K562 (cell line): ENCODE measurements at regions not wholly inside any gene's neighbourhood (a gene's known extent, or its start where the extent isn't known, plus 50 kb on each side); places are given as distances from the start of the nearest gene placed in this dataset.

Source experiments
- ATAC-seq: fragments of 200-7000 bp; cut with Tn5 transposase; 3 replicates; pipeline ENCODE4 v1.9.1; 2020; ENCODE audit warnings: moderate library complexity
- BruUV-seq: library from RNA; stranded (reverse); fragments of 400-500 nt; replicated peaks from 2 replicates; lab custom pipeline; 2021; lab: Mats Ljungman, UMichigan
- CTCF ChIA-PET: fragments of 300-600 bp; formaldehyde crosslinking; extraction: SDS; loops from one replicate; lab custom pipeline; 2021; ENCODE audit warnings: low intra/inter-chr PET ratio; lab: Yijun Ruan, JAX
- POLR2A ChIA-PET: fragments of 300-600, 350-650 bp; sonication (Branson Sonifier 250); formaldehyde crosslinking; extraction: SDS; loops from one replicate; lab custom pipeline; 2021; ENCODE audit warnings: antibody characterized with exemption, inconsistent platforms; lab: Yijun Ruan, JAX
- DNase-seq, 4 experiments: peaks; one replicate each; pipeline versions ENCODE4 v3.0.0 to v3.0.0-alpha.2; 2011 to 2018; ENCODE audit warnings: low spot score in 3 of 4, mixed read lengths in 3 of 4; ENCODE audit errors: extremely low read depth in 1 of 4
- FAIRE-seq: peaks from 2 replicates; lab custom pipeline; 2011; peaks lifted over from hg19 to GRCh38; lab: Jason Lieb, UNC
- H2AFZ ChIP-seq: 2 replicates; pipeline ENCODE4 v1.6.0; 2011; ENCODE audit warnings: low read depth, low read length, control low read depth, inconsistent platforms
- H3K27ac ChIP-seq: fragments of 200-600 bp; 3 replicates; pipeline ENCODE4 v1.8.0; 2011; ENCODE audit warnings: low read depth, mild to moderate bottlenecking, control low read depth, inconsistent platforms, low read length, moderate library complexity, mixed read lengths; ENCODE audit errors: extremely low read depth
- H3K27me3 ChIP-seq, 2 experiments: fragments of 300-600 bp in 1 of 2; 2 replicates in 1 of 2; 3 replicates in 1 of 2; pipeline versions ENCODE4 v1.6.0 to v1.8.0; 2011; ENCODE audit warnings: inconsistent platforms in 2 of 2, low read length in 2 of 2, mild to moderate bottlenecking in 1 of 2, mixed read lengths in 1 of 2, moderate library complexity in 1 of 2; ENCODE audit not compliant: control insufficient read depth in 2 of 2, insufficient read depth in 2 of 2
- H3K36me3 ChIP-seq: fragments of 300-600 bp; 3 replicates; pipeline ENCODE4 v1.8.0; 2011; ENCODE audit warnings: mild to moderate bottlenecking, low read length, inconsistent platforms; ENCODE audit not compliant: control insufficient read depth, insufficient read depth
- H3K4me1 ChIP-seq, 2 experiments: fragments of 200-600 bp in 1 of 2; replicated peaks in 1 of 2; 2 replicates in 1 of 2; 3 replicates in 1 of 2; pipeline versions ENCODE4 v1.5.1 to v1.8.0; 2011; ENCODE audit warnings: inconsistent platforms in 2 of 2, low read length in 2 of 2, mild to moderate bottlenecking in 1 of 2, mixed read lengths in 1 of 2, moderate library complexity in 1 of 2; ENCODE audit not compliant: control insufficient read depth in 2 of 2, insufficient read depth in 2 of 2
- H3K4me2 ChIP-seq: 2 replicates; pipeline ENCODE4 v1.6.1; 2011; ENCODE audit warnings: low read length, control low read depth, inconsistent platforms, mixed read lengths; ENCODE audit not compliant: insufficient read depth
- H3K4me3 ChIP-seq: fragments of 200-600 bp; sonication (generic), shearing (Covaris generic); 2 replicates; pipeline ENCODE4 v1.5.1; 2016; ENCODE audit warnings: control low read depth, inconsistent platforms
- H3K79me2 ChIP-seq: fragments of 200-600 bp; 3 replicates; pipeline ENCODE4 v1.8.0; 2011; ENCODE audit warnings: low read length, inconsistent platforms; ENCODE audit not compliant: control insufficient read depth, insufficient read depth
- H3K9ac ChIP-seq, 2 experiments: 2 replicates each; pipeline versions ENCODE4 v1.6.0 to v1.6.1; 2011; ENCODE audit warnings: low read depth in 2 of 2, low read length in 2 of 2, control low read depth in 1 of 2, inconsistent platforms in 1 of 2, mild to moderate bottlenecking in 1 of 2, mixed read lengths in 1 of 2; ENCODE audit not compliant: insufficient read depth in 1 of 2
- H3K9me1 ChIP-seq: one replicate; pipeline ENCODE4 v1.6.0; 2011; ENCODE audit warnings: inconsistent platforms, mild to moderate bottlenecking, low read length, moderate library complexity; ENCODE audit not compliant: control insufficient read depth, insufficient read depth
- H3K9me3 ChIP-seq: replicated peaks from 2 replicates; pipeline ENCODE4 v1.5.1; 2011; ENCODE audit warnings: low read depth, low read length, inconsistent platforms; ENCODE audit not compliant: control insufficient read depth, insufficient read depth
- H4K20me1 ChIP-seq: replicated peaks from 2 replicates; pipeline ENCODE4 v1.6.1; 2011; ENCODE audit warnings: low read length, inconsistent platforms, mixed read lengths; ENCODE audit not compliant: control insufficient read depth, insufficient read depth
- NR1H2 ChIP-seq: sonication (generic); formaldehyde crosslinking; IDR thresholded peaks from 2 replicates; pipeline ENCODE4 v1.4.0; 2020; ENCODE audit warnings: mild to moderate bottlenecking, missing genetic modification reagents
- ZNF140 ChIP-seq: fragments of 250-450 bp; sonication (Bioruptor Pico); IDR thresholded peaks from 2 replicates; pipeline ENCODE4 v1.8.0; 2021; ENCODE audit warnings: moderate library complexity, mild to moderate bottlenecking, inconsistent platforms
- ZNF174 ChIP-seq: fragments of 250-450 bp; sonication (Bioruptor Pico); IDR thresholded peaks from 2 replicates; pipeline ENCODE4 v1.4.0; 2020; ENCODE audit warnings: mild to moderate bottlenecking
- WGBS: fragments of 100-300 bp; shearing (Covaris generic); methylation state at CpG from one replicate; pipeline ENCODE4 v1.1.6; 2016; ENCODE audit warnings: low coverage, mixed read lengths; ENCODE audit not compliant: insufficient coverage; ENCODE audit errors: missing lambda C conversion rate; 5-methylcytosine and 5-hydroxymethylcytosine counted together
- in situ Hi-C: fragments of 300-500 bp; cut with MboI; formaldehyde crosslinking; loops from 4 replicates; pipeline ENCODE4 v1.15.0; 2018; ENCODE audit warnings: inconsistent platforms, mixed read lengths
- intact Hi-C: fragments of 100-400 bp; cut with micrococcal nuclease; formaldehyde crosslinking; loops from 2 replicates; pipeline ENCODE4 v1.14.2; 2022

- TF ChIP-seq NR1H2 (CRISPR knock-in tag): no peak
- Histone ChIP-seq H3K4me1 (no peaks in the 10 kb centered on the region), H3K36me3 (no peaks in the 10 kb centered on the region), H3K79me2 (no peaks in the 10 kb centered on the region), H3K9me3 (0 out of 2 replicates have a peak, but pooled peaks cover 2% of the 10 kb centered on the region), H3K27me3 (no peaks in the 10 kb centered on the region), H3K27ac (no peak overlapping the region), H4K20me1 (no peaks in the 10 kb centered on the region), H2AFZ (no peak overlapping the region), H3K9ac (no peak overlapping the region), H3K9me1 (no peaks in the 10 kb centered on the region), H3K4me3 (no peak overlapping the region), H3K4me2 (no peak overlapping the region)
- intact Hi-C loops: no loop called here
- ATAC-seq: no peak
- in situ Hi-C loops: no loop called here
- ChIA-PET POLR2A (no interaction called here), CTCF (no interaction called here)
- FAIRE-seq: no peak
- no TSS peak for BruUV-seq
- DNase-seq: no peak
Measured at GRCh38 chr5:28254846-28255245, 1216.5 kb upstream of the CDH9 start.

- no TSS peak for BruUV-seq
- TF ChIP-seq ZNF174 (CRISPR knock-in tag): no peak
- TF ChIP-seq ZNF140 (CRISPR knock-in tag): no peak
- TF ChIP-seq, all 486 proteins: peak for 0
- Histone ChIP-seq H3K4me2 (no peak overlapping the region), H2AFZ (no peak overlapping the region), H3K36me3 (no peaks in the 10 kb centered on the region), H3K27me3 (no peaks in the 10 kb centered on the region), H3K9ac (no peak overlapping the region), H4K20me1 (no peaks in the 10 kb centered on the region), H3K4me1 (no peaks in the 10 kb centered on the region), H3K27ac (no peak overlapping the region), H3K9me3 (no peaks in the 10 kb centered on the region), H3K4me3 (no peak overlapping the region), H3K9me1 (no peaks in the 10 kb centered on the region), H3K79me2 (no peaks in the 10 kb centered on the region)
- in situ Hi-C loops: no loop called here
- no peak for DNase-seq
- no peak for FAIRE-seq
- ChIA-PET POLR2A (interaction anchor here (0.5 kb wide), 1 partner anchor 127 kb away, joined by 3 read pairs; no protein-coding TSS in a partner anchor), CTCF (no interaction called here)
- intact Hi-C loops: no loop called here
- WGBS: 1% methylated on average over 6 of the region's 6 CpGs
- no peak for ATAC-seq
Measured at GRCh38 chr5:28253431-28253830, 1215.0 kb upstream of the CDH9 start.
